Muscle of arm (tissue), 1 donor: ENCODE measurements at regions not wholly inside any gene's neighbourhood (a gene's known extent, or its start where the extent isn't known, plus 50 kb on each side); places are given as distances from the start of the nearest gene placed in this dataset.
"Not testable (repeated sequence)": the region's sequence is repeated elsewhere in the genome, so short reads cannot be mapped to it uniquely, and the experiment has no call there.

Experiments used
- DNase-seq: peaks from one replicate; pipeline ENCODE4 v3.0.0-alpha.2; 2013

- no peak for DNase-seq
Measured at GRCh38 chr2:128596396-128597120, 277.9 kb upstream of the HS6ST1 start.

- no peak for DNase-seq
Measured at GRCh38 chr2:128597121-128597762, 278.6 kb upstream of the HS6ST1 start.

- DNase-seq, result not testable (repeated sequence)
Measured at GRCh38 chr2:128598260-128598659, 279.6 kb upstream of the HS6ST1 start.

DNA sequence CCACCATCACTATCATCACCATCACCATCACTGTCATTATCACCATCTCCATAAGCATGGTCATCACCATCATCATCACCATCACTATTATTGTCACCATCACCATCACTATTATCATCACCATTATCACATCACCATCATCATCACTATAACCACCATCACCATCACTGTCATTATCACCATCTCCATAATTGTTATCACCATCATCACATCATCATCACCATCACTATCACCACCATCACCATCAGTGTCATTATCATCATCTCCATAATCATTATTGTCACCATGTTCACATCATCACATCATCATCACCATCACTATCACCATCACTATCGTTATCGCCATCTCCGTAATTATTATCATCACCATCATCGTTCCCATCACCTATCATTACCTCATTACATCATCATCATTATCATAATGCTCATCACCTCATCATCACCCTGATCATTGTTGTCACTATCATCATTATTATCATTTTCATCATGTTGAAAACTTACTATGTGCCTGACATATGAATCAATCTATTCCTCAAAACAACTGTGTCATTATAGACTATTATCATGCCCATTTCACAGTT lies 280.3 kb upstream of the HS6ST1 start:
- no peak for DNase-seq

DNA sequence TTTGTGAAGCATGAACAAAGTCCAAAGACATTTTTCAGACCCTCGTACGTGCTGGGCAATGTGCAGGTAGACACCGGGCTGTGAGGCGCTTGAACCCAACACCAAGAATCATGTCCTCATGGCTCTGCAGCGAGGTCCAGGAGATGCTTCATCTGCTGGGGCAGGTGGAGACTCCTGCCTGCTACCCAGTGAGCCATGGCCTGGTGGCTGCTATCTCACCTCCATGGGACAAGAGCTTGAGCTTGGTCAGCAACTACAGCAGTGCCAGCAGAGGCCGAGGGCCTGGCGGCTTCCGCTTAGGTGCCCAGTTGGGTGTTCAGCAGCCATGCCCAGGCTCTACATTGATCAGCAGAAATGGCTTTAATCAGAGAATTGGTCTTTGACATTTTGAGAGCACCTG lies 281.0 kb upstream of the HS6ST1 start:
- no peak for DNase-seq

GRCh38 chr2:128600581-128601297 lies 282.1 kb upstream of the HS6ST1 start:
- DNase-seq, result no peak

GRCh38 chr2:128601298-128602037 lies 282.8 kb upstream of the HS6ST1 start:
- no peak for DNase-seq

GRCh38 chr2:128602038-128602698 lies 283.5 kb upstream of the HS6ST1 start:
- no peak for DNase-seq

- DNase-seq, result no peak
Measured at GRCh38 chr2:128602699-128603101, 284.0 kb upstream of the HS6ST1 start.

- DNase-seq, result no peak
Measured at GRCh38 chr2:128603411-128603924, 284.8 kb upstream of the HS6ST1 start.

DNA sequence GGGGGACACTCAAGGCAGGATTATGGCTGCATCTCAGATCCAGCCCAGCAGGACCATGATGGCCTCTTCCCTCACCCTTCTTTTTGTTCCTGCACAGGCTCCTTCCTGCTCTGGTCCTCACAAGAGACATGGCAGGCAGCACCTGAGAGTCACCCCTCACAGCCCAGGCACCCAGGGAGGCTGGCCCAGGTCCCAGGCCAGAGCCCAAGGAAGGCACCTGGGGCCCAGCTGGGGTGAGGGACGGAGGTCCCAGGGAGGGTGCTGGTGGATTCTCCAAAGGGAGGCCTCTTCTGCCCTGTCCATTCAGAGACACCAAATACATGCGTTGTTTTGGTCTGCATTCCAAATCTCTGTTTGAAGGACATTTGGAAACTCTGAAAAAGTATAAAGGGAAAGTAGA lies 285.4 kb upstream of the HS6ST1 start:
- no peak for DNase-seq

- DNase-seq, result not testable (repeated sequence)
Measured at GRCh38 chr2:128604581-128604980, 285.9 kb upstream of the HS6ST1 start.

GRCh38 chr2:128605421-128605820 lies 286.8 kb upstream of the HS6ST1 start:
- DNase-seq, result no peak

DNA sequence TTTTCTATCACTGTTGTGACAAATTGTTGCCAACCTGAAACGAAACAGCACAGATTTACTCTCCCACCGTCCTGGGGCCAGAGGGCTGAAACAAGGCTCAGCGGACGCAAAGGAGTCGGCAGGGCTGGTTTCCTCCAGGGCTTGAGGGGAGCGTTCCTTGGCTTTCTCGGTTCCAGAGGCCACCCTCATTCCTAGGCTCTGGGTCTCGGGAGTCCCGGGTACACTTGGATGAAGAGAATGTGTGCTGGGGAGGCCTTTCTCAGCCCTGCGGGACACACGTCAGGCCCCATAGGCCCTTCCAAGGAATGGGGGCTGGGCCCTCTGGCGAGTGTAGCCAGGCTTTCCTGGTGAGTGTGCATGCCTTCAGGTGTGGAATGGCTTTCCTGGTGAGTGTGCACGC lies 287.3 kb upstream of the HS6ST1 start:
- DNase-seq, result no peak

DNA sequence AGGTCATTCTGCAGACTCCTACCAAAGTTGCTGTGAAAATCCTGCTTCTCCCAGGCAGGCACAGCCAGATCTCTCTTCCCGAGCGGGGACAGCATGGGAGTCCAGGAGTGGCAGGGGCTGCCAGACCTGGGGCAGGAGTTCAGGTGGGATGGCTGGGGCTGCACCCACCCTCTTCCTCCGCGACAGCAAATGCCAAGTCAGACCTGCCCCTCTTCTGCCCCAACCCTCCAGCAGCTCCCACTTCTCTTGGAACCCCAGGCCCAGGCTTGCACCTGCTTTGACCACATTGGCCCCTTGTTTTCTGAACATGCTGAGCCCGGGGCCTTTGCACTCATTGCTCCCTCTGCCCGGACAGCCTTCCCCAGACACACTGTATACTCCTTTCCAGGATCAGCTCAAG lies 288.2 kb upstream of the HS6ST1 start:
- DNase-seq, result no peak

DNA sequence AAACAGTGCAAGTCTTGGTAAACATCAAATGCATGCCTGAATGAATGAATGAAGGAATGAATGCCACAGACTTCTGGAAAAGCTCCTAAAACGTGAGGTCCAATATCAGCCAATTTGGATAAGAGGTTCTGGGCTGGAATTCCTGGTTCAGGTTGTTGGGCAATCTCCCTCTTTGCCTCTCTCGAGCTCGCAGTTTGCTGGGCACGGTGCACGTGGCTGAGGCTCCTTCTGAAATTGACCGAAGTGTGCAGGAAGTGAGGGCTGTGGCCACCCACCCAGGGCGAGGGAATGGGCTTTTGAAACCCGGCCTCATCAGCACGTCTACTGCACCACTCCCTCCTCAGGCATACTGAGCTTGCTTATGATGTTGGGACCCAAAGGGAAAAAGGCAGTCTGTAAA lies 288.8 kb upstream of the HS6ST1 start:
- DNase-seq, result no peak

DNA sequence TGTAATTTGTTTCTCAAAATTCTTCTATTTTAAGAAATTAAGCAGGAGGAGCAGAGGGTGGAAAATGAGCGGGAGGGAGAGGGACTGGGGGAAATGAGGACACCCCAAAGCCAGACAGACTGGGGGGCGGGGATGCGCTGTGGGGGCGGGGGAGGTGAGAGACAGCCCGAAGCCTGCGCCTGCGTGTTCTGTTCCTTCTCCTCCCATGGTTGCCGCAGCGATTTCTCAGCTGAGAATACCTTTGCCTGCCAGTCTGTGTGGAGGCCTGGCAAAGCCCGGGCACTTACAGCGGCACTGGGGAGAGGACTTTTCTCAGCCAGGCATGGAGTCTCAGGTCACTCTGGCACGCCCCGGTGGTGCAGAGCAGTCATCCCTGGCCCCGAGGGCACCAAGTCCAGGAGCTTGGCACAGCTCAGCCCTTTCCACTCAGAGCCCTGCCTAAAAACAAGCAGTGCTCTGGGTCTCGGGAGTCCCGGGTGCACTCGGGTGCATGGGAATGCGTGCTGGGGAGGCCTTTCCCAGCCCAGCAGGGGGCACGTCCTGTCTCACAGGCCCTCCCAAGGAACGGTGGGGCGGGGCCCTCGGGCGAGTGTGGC lies 289.3 kb upstream of the HS6ST1 start:
- DNase-seq, result no peak

- DNase-seq, result no peak
Measured at GRCh38 chr2:128608921-128609880, 290.5 kb upstream of the HS6ST1 start.

DNA sequence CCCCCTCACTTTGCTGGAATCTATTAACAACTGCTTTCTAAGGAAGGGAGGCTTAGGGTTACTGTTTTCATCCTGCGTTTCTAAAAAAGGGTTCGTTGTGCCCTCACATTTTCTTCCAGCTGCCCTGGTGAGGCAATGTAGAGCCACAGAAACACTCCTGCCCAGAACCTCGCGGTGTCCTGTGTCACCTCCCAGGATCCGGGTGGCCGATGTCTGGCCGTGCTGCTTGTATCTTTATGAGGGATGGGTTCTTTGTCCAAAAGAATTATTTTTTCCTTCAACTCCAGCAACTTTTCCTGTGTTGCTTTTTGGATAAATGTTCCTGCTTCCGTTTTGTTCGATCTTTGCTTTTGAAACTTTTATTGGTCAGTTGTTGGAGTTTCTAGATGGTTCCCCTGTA lies 291.8 kb upstream of the HS6ST1 start:
- no peak for DNase-seq
